ENCODE measurements at regions not wholly inside any gene's neighbourhood (a gene's known extent, or its start where the extent isn't known, plus 50 kb on each side); places are given as distances from the start of the nearest gene placed in this dataset.

GRCh38 chr5:175388531-175388930, 55.5 kb downstream of the DRD1 start:
- no peak overlapping the region for H3K4me3 ChIP-seq (ENCODE audit: low read depth, low read length)

GRCh38 chr5:175387144-175387543, 56.8 kb downstream of the DRD1 start:
- TF ChIP-seq, protein P1, sequence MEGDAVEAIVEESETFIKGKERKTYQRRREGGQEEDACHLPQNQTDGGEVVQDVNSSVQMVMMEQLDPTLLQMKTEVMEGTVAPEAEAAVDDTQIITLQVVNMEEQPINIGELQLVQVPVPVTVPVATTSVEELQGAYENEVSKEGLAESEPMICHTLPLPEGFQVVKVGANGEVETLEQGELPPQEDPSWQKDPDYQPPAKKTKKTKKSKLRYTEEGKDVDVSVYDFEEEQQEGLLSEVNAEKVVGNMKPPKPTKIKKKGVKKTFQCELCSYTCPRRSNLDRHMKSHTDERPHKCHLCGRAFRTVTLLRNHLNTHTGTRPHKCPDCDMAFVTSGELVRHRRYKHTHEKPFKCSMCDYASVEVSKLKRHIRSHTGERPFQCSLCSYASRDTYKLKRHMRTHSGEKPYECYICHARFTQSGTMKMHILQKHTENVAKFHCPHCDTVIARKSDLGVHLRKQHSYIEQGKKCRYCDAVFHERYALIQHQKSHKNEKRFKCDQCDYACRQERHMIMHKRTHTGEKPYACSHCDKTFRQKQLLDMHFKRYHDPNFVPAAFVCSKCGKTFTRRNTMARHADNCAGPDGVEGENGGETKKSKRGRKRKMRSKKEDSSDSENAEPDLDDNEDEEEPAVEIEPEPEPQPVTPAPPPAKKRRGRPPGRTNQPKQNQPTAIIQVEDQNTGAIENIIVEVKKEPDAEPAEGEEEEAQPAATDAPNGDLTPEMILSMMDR (IDR thresholded peaks at IDR 0.05; ENCODE audit: low read depth, low read length) = no peak
- H3K4me3 ChIP-seq (ENCODE audit: low read depth, low read length) = no peak overlapping the region

More at GRCh38 chr5:175388531-175388930, 55.5 kb downstream of the DRD1 start:
- TF ChIP-seq, protein P1 (IDR thresholded peaks at IDR 0.05; ENCODE audit: low read depth, low read length) = no peak

GRCh38 chr5:175386526-175386925, 57.5 kb downstream of the DRD1 start:
- no peak overlapping the region for H3K4me3 ChIP-seq (ENCODE audit: low read depth, low read length)
- TF ChIP-seq, protein P1 (IDR thresholded peaks at IDR 0.05; ENCODE audit: low read depth, low read length) = no peak

DNA sequence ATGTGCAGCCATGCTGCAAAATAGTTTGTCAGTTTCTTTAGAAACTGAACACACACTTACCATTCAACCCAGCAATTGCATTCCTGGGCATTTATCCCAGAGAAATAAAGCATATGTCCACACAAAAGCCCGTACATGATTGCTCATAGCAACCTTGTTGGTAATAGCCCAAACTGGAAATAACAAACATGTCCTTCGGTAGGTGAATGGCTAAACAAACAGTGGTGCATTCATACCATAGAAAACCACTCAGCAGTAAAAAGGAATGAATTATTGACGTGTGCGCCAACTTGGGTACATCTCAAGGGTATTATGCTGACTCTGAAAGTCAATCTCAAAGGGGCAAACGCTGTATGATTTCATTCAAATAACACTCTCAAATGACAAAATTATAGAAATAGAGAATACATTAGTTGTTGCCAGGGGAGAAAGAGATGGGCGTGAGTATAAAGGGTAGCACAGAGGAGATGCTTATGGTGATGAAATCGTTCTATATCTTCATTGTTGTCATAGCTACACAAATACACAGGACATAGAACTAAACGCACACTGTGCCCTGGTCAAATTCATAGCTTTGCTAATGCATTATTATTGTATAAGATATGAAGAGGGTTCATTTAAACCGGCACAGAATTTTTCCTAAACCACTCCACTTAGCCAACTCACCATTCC, 58.2 kb downstream of the DRD1 start:
- H3K4me3 ChIP-seq (ENCODE audit: low read depth, low read length) = no peak overlapping the region
- TF ChIP-seq, protein P1 (IDR thresholded peaks at IDR 0.05; ENCODE audit: low read depth, low read length) = no peak

DNA sequence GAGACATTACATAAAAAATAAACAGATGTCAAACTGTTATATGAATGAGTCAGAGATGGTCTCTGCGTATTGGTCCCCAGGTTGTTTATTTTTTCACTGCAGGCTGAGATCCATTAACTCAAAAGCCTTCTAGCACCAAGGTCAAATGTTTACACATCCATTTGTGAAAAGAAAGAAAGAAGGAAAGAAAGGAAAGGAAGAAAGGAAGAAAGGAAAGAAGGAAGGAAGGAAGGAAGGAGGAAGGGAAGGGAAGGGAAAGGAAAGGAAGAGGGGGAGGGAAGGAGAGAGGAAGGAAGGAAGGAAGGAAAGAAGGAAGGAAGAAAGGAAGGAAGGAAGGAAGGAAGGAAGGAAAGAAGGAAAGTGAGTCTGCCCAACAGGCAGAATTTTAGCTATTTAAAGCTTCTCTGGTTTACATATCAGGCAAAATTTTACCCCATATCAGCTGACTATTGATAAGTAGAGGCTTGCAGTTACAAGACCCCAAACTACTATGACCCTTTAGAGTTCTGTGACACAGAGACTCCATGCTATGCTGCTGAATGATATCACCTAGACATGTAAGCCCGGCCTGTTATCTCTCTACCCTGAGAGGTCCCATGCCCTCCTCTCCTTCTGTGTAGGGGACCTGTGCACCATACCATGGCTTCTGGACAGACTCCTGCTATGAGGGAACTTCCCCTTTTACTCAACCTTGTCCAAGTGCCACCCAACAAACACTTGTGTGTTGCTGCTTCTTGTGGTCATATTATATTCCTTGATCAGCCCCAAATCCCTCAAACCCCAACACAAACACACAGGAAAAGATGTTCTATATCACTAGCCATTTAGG, 59.0 kb downstream of the DRD1 start:
- H3K4me3 ChIP-seq (ENCODE audit: low read depth, low read length) = no peak overlapping the region
- TF ChIP-seq, protein P1 (IDR thresholded peaks at IDR 0.05; ENCODE audit: low read depth, low read length) = no peak

GRCh38 chr5:175383350-175383749, 60.6 kb downstream of the DRD1 start:
- TF ChIP-seq, protein P1 (IDR thresholded peaks at IDR 0.05; ENCODE audit: low read depth, low read length) = no peak
- H3K4me3 ChIP-seq (ENCODE audit: low read depth, low read length) = no peak overlapping the region

DNA sequence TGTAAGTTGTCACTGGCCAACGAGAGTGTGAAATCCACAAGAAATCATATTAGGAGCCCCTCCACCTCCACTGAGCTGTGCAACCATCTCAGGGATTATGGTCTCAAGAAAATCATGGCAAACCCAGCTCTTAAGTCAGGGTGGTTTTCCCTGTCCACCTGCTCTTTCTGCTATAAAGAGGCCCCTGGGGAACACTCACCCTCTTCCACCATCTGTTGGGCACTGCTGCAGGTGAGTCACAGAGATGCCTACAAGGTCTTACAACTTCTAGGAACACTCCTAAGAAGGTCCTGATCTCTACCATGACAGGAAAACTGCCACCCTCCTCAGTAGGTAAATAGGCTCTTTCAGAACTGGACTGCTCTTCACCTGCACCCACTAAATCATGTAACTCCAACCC, 61.8 kb downstream of the DRD1 start:
- TF ChIP-seq, protein P1 (IDR thresholded peaks at IDR 0.05; ENCODE audit: low read depth, low read length) = no peak
- H3K4me3 ChIP-seq (ENCODE audit: low read depth, low read length) = no peak overlapping the region
